Stimulated activated CD4-positive, alpha-beta T cell treated with anti-CD3 and anti-CD28 coated beads, Interleukin-1b, Interleukin-23, amount 100 ng/mL, for 24 hours (primary cell): ENCODE measurements at regions not wholly inside any gene's neighbourhood (a gene's known extent, or its start where the extent isn't known, plus 50 kb on each side); places are given as distances from the start of the nearest gene placed in this dataset.

ENCODE experiments used
- DNase-seq, 4 experiments: peaks; one replicate each; pipeline ENCODE4 v3.0.0-alpha.2; 2020; ENCODE audit warnings: low read depth in 4 of 4, low spot score in 1 of 4

- no peak for DNase-seq
These were observed 230.4 kb upstream of the HS6ST1 start for GRCh38 chr2:128549094-128549493.

GRCh38 chr2:128549646-128550260 lies 231.1 kb upstream of the HS6ST1 start:
- no peak for DNase-seq

- DNase-seq, result no peak
These were observed 231.7 kb upstream of the HS6ST1 start for GRCh38 chr2:128550389-128550788.

GRCh38 chr2:128550801-128551416 lies 232.2 kb upstream of the HS6ST1 start:
- DNase-seq, result no peak

GRCh38 chr2:128551435-128551834 lies 232.8 kb upstream of the HS6ST1 start:
- DNase-seq, result no peak

GRCh38 chr2:128552141-128552805 lies 233.6 kb upstream of the HS6ST1 start:
- DNase-seq, result no peak

GRCh38 chr2:128552806-128553551 lies 234.3 kb upstream of the HS6ST1 start:
- no peak for DNase-seq

- no peak for DNase-seq
These were observed 235.6 kb upstream of the HS6ST1 start for GRCh38 chr2:128554151-128554769.

- DNase-seq, result no peak
These were observed 236.8 kb upstream of the HS6ST1 start for GRCh38 chr2:128555433-128555832.

GRCh38 chr2:128556089-128556488 lies 237.4 kb upstream of the HS6ST1 start:
- DNase-seq, result no peak

GRCh38 chr2:128556633-128557032 lies 238.0 kb upstream of the HS6ST1 start:
- no peak for DNase-seq

GRCh38 chr2:128557069-128557468 lies 238.4 kb upstream of the HS6ST1 start:
- no peak for DNase-seq

- no peak for DNase-seq
These were observed 239.2 kb upstream of the HS6ST1 start for GRCh38 chr2:128557831-128558241.

GRCh38 chr2:128558441-128558840 lies 239.8 kb upstream of the HS6ST1 start:
- DNase-seq, result no peak

GRCh38 chr2:128558895-128559532 lies 240.3 kb upstream of the HS6ST1 start:
- no peak for DNase-seq

GRCh38 chr2:128559533-128560515 lies 241.2 kb upstream of the HS6ST1 start:
- no peak for DNase-seq

- no peak for DNase-seq
These were observed 242.1 kb upstream of the HS6ST1 start for GRCh38 chr2:128560718-128561117.

GRCh38 chr2:128562471-128563347 lies 244.0 kb upstream of the HS6ST1 start:
- DNase-seq, result no peak

- DNase-seq, result no peak
These were observed 244.7 kb upstream of the HS6ST1 start for GRCh38 chr2:128563348-128563687.
